SK-N-SH treated with all-trans-retinoic acid at 6 μM for 48 hours (cell line): ENCODE measurements at regions not wholly inside any gene's neighbourhood (a gene's known extent, or its start where the extent isn't known, plus 50 kb on each side); places are given as distances from the start of the nearest gene placed in this dataset.

ENCODE experiments used
- ATAC-seq: fragments of 200-7000 bp; cut with Tn5 transposase; 3 replicates; pipeline ENCODE4 v1.9.1; 2020; ENCODE audit warnings: mild to moderate bottlenecking, moderate library complexity
- ARNTL ChIP-seq: fragments of 450-650 bp; formaldehyde crosslinking; IDR thresholded peaks from 2 replicates; pipeline ENCODE4 v1.5.0; 2020; ENCODE audit warnings: low read depth, mild to moderate bottlenecking, moderate library complexity, borderline replicate concordance
- BACH2 ChIP-seq: fragments of 250-450 bp; sonication (Bioruptor Pico); IDR thresholded peaks from 2 replicates; pipeline ENCODE4 v1.9.0; 2021; ENCODE audit warnings: mild to moderate bottlenecking, borderline replicate concordance
- CREB5 ChIP-seq: fragments of 250-450 bp; sonication (Bioruptor Pico); IDR thresholded peaks from 2 replicates; pipeline ENCODE4 v1.5.1; 2020; ENCODE audit warnings: low read depth, mild to moderate bottlenecking, moderate library complexity
- CSDC2 ChIP-seq: fragments of 250-450 bp; sonication (Bioruptor Pico); IDR thresholded peaks from 2 replicates; pipeline ENCODE4 v1.5.0; 2020; ENCODE audit warnings: mild to moderate bottlenecking, moderate library complexity
- CSRNP3 ChIP-seq: fragments of 250-450 bp; sonication (Bioruptor Pico); IDR thresholded peaks from 2 replicates; pipeline ENCODE4 v1.5.1; 2021; ENCODE audit warnings: mild to moderate bottlenecking, moderate library complexity
- ESRRG ChIP-seq: fragments of 250-450 bp; sonication (Bioruptor Pico); IDR thresholded peaks from 2 replicates; pipeline ENCODE4 v1.6.1; 2021; ENCODE audit warnings: mild to moderate bottlenecking
- GLIS3 ChIP-seq: fragments of 250-450 bp; sonication (Bioruptor Pico); IDR thresholded peaks from 2 replicates; pipeline ENCODE4 v1.5.0; 2020; ENCODE audit warnings: mild to moderate bottlenecking, moderate library complexity
- ISL1 ChIP-seq: fragments of 250-450 bp; sonication (Bioruptor Pico); IDR thresholded peaks from 2 replicates; pipeline ENCODE4 v2.1.2; 2022; ENCODE audit warnings: mild to moderate bottlenecking, moderate library complexity
- POU6F1 ChIP-seq: fragments of 250-450 bp; sonication (Bioruptor Pico); IDR thresholded peaks from 2 replicates; pipeline ENCODE4 v1.8.0; 2021; ENCODE audit warnings: low read depth, mild to moderate bottlenecking, moderate library complexity, borderline replicate concordance
- PPARA ChIP-seq: fragments of 250-450 bp; sonication (Bioruptor Pico); IDR thresholded peaks from 2 replicates; pipeline ENCODE4 v1.5.0; 2020; ENCODE audit warnings: mild to moderate bottlenecking, borderline replicate concordance
- RARB ChIP-seq: fragments of 250-450 bp; sonication (Bioruptor Pico); IDR thresholded peaks from 2 replicates; pipeline ENCODE4 v1.8.0; 2021; ENCODE audit warnings: mild to moderate bottlenecking, moderate library complexity
- SNAI2 ChIP-seq: fragments of 250-450 bp; sonication (Bioruptor Pico); IDR thresholded peaks from 2 replicates; pipeline ENCODE4 v1.5.0; 2020; ENCODE audit warnings: mild to moderate bottlenecking, moderate library complexity
- TCF4 ChIP-seq: fragments of 250-450 bp; sonication (Bioruptor Pico); IDR thresholded peaks from 2 replicates; pipeline ENCODE4 v1.8.0; 2021; ENCODE audit warnings: mild to moderate bottlenecking, moderate library complexity, borderline replicate concordance
- TOX ChIP-seq: fragments of 250-450 bp; sonication (Bioruptor Pico); IDR thresholded peaks from 2 replicates; pipeline ENCODE4 v1.8.0; 2021; ENCODE audit warnings: mild to moderate bottlenecking, moderate library complexity, borderline replicate concordance
- ZC3H10 ChIP-seq: fragments of 250-450 bp; sonication (Bioruptor Pico); IDR thresholded peaks from 2 replicates; pipeline ENCODE4 v1.5.1; 2021; ENCODE audit warnings: mild to moderate bottlenecking, moderate library complexity
- ZFP3 ChIP-seq: fragments of 250-450 bp; sonication (Bioruptor Pico); IDR thresholded peaks from 2 replicates; pipeline ENCODE4 v1.5.0; 2020; ENCODE audit warnings: mild to moderate bottlenecking, moderate library complexity
- ZFP30 ChIP-seq: fragments of 450-650 bp; formaldehyde crosslinking; IDR thresholded peaks from 2 replicates; pipeline ENCODE4 v1.5.0; 2022; ENCODE audit warnings: mild to moderate bottlenecking, moderate library complexity
- ZNF565 ChIP-seq: fragments of 450-650 bp; formaldehyde crosslinking; conservative IDR thresholded peaks from 2 replicates; pipeline ENCODE4 v1.5.0; 2020; ENCODE audit warnings: low read depth, mild to moderate bottlenecking, moderate library complexity
- ZNF70 ChIP-seq: fragments of 450-650 bp; formaldehyde crosslinking; IDR thresholded peaks from 2 replicates; pipeline ENCODE4 v1.5.0; 2020; ENCODE audit warnings: mild to moderate bottlenecking, moderate library complexity
- ZNF8 ChIP-seq: fragments of 450-650 bp; formaldehyde crosslinking; IDR thresholded peaks from 2 replicates; pipeline ENCODE4 v1.5.0; 2020; ENCODE audit warnings: mild to moderate bottlenecking, moderate library complexity
- TF ChIP-seq, protein P1 (sequence below): fragments of 250-450 bp; sonication (Bioruptor Pico); IDR thresholded peaks from 2 replicates; pipeline ENCODE4 v1.5.0; 2020; ENCODE audit warnings: mild to moderate bottlenecking, moderate library complexity
- TF ChIP-seq, protein P2 (sequence below): fragments of 250-450 bp; sonication (Bioruptor Pico); IDR thresholded peaks from 2 replicates; pipeline ENCODE4 v1.8.0; 2020; ENCODE audit warnings: mild to moderate bottlenecking, moderate library complexity, borderline replicate concordance

GRCh38 chr15:91356083-91356482 lies 256.0 kb downstream of the SV2B start:
- TF ChIP-seq GLIS3 (no peak), TCF4 (CRISPR knock-in tag) (no peak), ZC3H10 (CRISPR knock-in tag) (no peak), ESRRG (CRISPR knock-in tag) (no peak), SNAI2 (CRISPR knock-in tag) (no peak), RARB (CRISPR knock-in tag) (no peak)
- ATAC-seq = no peak

DNA sequence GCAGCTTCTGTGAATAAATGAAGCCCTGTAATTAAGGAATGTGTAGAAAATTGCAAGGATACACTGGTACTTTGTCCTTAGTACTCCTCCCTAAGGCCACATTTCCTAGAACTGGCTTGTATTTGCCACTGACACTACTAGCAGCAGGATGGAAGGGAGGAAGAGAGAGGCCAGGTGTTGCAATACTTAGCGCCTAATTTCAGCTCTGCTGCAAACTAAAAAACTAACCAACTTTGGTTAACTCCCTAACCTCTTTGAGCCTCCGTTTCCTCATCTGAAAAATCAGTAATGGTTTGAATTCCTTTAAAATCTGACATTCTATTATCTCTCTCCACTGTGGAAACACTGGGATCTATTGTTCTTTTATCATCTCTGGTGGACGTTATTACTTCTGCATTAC lies 257.0 kb downstream of the SV2B start:
- TF ChIP-seq CSDC2 (CRISPR knock-in tag) (no peak), TOX (CRISPR knock-in tag) (no peak), ZNF565 (no peak), SNAI2 (CRISPR knock-in tag) (no peak), POU6F1 (CRISPR knock-in tag) (no peak), ZNF70 (no peak), ZFP30 (no peak), ZFP3 (no peak), GLIS3 (no peak), CSRNP3 (no peak), BACH2 (CRISPR knock-in tag) (no peak), TCF4 (CRISPR knock-in tag) (no peak), ZNF8 (CRISPR knock-in tag) (no peak), ISL1 (CRISPR knock-in tag) (no peak), ZC3H10 (CRISPR knock-in tag) (no peak), ARNTL (CRISPR knock-in tag) (no peak), CREB5 (CRISPR knock-in tag) (no peak)
- TF ChIP-seq, protein P1, sequence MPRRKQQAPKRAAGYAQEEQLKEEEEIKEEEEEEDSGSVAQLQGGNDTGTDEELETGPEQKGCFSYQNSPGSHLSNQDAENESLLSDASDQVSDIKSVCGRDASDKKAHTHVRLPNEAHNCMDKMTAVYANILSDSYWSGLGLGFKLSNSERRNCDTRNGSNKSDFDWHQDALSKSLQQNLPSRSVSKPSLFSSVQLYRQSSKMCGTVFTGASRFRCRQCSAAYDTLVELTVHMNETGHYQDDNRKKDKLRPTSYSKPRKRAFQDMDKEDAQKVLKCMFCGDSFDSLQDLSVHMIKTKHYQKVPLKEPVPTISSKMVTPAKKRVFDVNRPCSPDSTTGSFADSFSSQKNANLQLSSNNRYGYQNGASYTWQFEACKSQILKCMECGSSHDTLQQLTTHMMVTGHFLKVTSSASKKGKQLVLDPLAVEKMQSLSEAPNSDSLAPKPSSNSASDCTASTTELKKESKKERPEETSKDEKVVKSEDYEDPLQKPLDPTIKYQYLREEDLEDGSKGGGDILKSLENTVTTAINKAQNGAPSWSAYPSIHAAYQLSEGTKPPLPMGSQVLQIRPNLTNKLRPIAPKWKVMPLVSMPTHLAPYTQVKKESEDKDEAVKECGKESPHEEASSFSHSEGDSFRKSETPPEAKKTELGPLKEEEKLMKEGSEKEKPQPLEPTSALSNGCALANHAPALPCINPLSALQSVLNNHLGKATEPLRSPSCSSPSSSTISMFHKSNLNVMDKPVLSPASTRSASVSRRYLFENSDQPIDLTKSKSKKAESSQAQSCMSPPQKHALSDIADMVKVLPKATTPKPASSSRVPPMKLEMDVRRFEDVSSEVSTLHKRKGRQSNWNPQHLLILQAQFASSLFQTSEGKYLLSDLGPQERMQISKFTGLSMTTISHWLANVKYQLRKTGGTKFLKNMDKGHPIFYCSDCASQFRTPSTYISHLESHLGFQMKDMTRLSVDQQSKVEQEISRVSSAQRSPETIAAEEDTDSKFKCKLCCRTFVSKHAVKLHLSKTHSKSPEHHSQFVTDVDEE (CRISPR knock-in tag) = no peak
- TF ChIP-seq, protein P2, sequence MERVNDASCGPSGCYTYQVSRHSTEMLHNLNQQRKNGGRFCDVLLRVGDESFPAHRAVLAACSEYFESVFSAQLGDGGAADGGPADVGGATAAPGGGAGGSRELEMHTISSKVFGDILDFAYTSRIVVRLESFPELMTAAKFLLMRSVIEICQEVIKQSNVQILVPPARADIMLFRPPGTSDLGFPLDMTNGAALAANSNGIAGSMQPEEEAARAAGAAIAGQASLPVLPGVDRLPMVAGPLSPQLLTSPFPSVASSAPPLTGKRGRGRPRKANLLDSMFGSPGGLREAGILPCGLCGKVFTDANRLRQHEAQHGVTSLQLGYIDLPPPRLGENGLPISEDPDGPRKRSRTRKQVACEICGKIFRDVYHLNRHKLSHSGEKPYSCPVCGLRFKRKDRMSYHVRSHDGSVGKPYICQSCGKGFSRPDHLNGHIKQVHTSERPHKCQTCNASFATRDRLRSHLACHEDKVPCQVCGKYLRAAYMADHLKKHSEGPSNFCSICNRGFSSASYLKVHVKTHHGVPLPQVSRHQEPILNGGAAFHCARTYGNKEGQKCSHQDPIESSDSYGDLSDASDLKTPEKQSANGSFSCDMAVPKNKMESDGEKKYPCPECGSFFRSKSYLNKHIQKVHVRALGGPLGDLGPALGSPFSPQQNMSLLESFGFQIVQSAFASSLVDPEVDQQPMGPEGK (CRISPR knock-in tag) = no peak
- ATAC-seq = no peak

GRCh38 chr15:91357486-91357885 lies 257.4 kb downstream of the SV2B start:
- no peak for ATAC-seq
- TF ChIP-seq CSDC2 (CRISPR knock-in tag) = no peak
- no peak for TF ChIP-seq BACH2 (CRISPR knock-in tag)
- TF ChIP-seq CREB5 (CRISPR knock-in tag) = no peak
- no peak for TF ChIP-seq GLIS3
- no peak for TF ChIP-seq TCF4 (CRISPR knock-in tag)
- no peak for TF ChIP-seq RARB (CRISPR knock-in tag)
- no peak for TF ChIP-seq SNAI2 (CRISPR knock-in tag)
- no peak for TF ChIP-seq POU6F1 (CRISPR knock-in tag)
- no peak for TF ChIP-seq ZFP30
- TF ChIP-seq TOX (CRISPR knock-in tag) = no peak
- no peak for TF ChIP-seq ESRRG (CRISPR knock-in tag)
- no peak for TF ChIP-seq ISL1 (CRISPR knock-in tag)
- TF ChIP-seq PPARA (CRISPR knock-in tag) = no peak
- no peak for TF ChIP-seq ZNF8 (CRISPR knock-in tag)
- no peak for TF ChIP-seq ZFP3
- TF ChIP-seq, all 23 proteins: peak for 0
